GM12878 (cell line): ENCODE measurements at regions not wholly inside any gene's neighbourhood (a gene's known extent, or its start where the extent isn't known, plus 50 kb on each side); places are given as distances from the start of the nearest gene placed in this dataset.

Experiments
- CTCF ChIP-seq, 3 experiments: IDR thresholded peaks in 2 of 3; conservative IDR thresholded peaks in 1 of 3; 2 replicates each; pipeline ENCODE4 v1.5.1; 2011; ENCODE audit warnings: low read depth in 3 of 3, low read length in 3 of 3, mild to moderate bottlenecking in 3 of 3, control low read depth in 2 of 3, moderate library complexity in 2 of 3, inconsistent platforms in 1 of 3, mixed read lengths in 1 of 3; ENCODE audit not compliant: control insufficient read depth in 2 of 3, insufficient read depth in 1 of 3; ENCODE audit errors: extremely low read depth in 1 of 3
- LARP7 ChIP-seq: fragments of 450-650 bp; IDR thresholded peaks from 2 replicates; pipeline ENCODE4 v1.6.1; 2017; ENCODE audit warnings: mild to moderate bottlenecking

GRCh38 chr2:216754812-216755211 lies 59.5 kb upstream of the IGFBP5 start:
- no peak for TF ChIP-seq LARP7
- TF ChIP-seq CTCF (IDR thresholded peaks at IDR 0.05 in 2 of 3, conservative IDR thresholded peaks at IDR 0.05 in 1 of 3; ENCODE audit: control insufficient read depth in 2 of 3, extremely low read depth in 1 of 3, insufficient read depth in 1 of 3, low read depth in 3 of 3, low read length in 3 of 3), result no peak
